Prostate gland (tissue), 2 donors: ENCODE measurements at regions not wholly inside any gene's neighbourhood (a gene's known extent, or its start where the extent isn't known, plus 50 kb on each side); places are given as distances from the start of the nearest gene placed in this dataset.

ENCODE experiments used
- DNase-seq: peaks from one replicate; pipeline ENCODE4 v3.0.0-alpha.2; 2019; ENCODE audit warnings: low spot score
- H3K27ac ChIP-seq, 2 donors: fragments of 200-600 bp; sonication (generic); 2 replicates each; pipeline ENCODE4 v1.5.1; 2017 to 2019
- H3K27me3 ChIP-seq: fragments of 200-600 bp; sonication (generic); replicated peaks from 2 replicates; pipeline ENCODE4 v1.5.1; 2019; ENCODE audit not compliant: insufficient read depth
- H3K36me3 ChIP-seq, 2 donors: fragments of 200-600 bp; sonication (generic); 1 replicate in 1 of 2; 2 replicates in 1 of 2; pipeline versions ENCODE4 v1.5.1 to v1.8.1; 2017 to 2019
- H3K4me1 ChIP-seq: fragments of 200-600 bp; sonication (generic); replicated peaks from 2 replicates; pipeline ENCODE4 v1.5.1; 2019
- H3K4me3 ChIP-seq, 2 donors: fragments of 200-600 bp; sonication (generic); 2 replicates each; pipeline ENCODE4 v1.5.1; 2017 to 2019
- H3K9me3 ChIP-seq: fragments of 200-600 bp; sonication (generic); 2 replicates; pipeline ENCODE4 v1.5.1; 2017
- CTCF ChIP-seq, 4 experiments: fragments of 200-600 bp in 2 of 4; fragments of 450-650 bp in 2 of 4; sonication (generic) in 2 of 4; IDR thresholded peaks; 1 replicate in 3 of 4; 2 replicates in 1 of 4; pipeline ENCODE4 v1.5.1; 2016 to 2019; ENCODE audit warnings: antibody characterized with exemption in 4 of 4, mild to moderate bottlenecking in 2 of 4, moderate library complexity in 2 of 4
- POLR2A ChIP-seq: fragments of 450-650 bp; IDR thresholded peaks from one replicate; pipeline ENCODE4 v1.6.1; 2016; ENCODE audit warnings: antibody characterized with exemption, mild to moderate bottlenecking
- POLR2AphosphoS5 ChIP-seq: sonication (generic); formaldehyde crosslinking; IDR thresholded peaks from one replicate; pipeline ENCODE4 v1.6.1; 2017; ENCODE audit warnings: antibody characterized with exemption
- WGBS: methylation state at CpG from one replicate; pipeline ENCODE4 v1.1.5; 2018; 5-methylcytosine and 5-hydroxymethylcytosine counted together
- intact Hi-C: fragments of 100-400 bp; cut with DNase I; formaldehyde crosslinking; loops from one replicate; pipeline ENCODE4 v1.14.2; 2022

GRCh38 chr6:69623357-69623756 lies 173.5 kb downstream of the LMBRD1 start:
- no peak overlapping the region for H3K4me3 ChIP-seq
- H3K9me3 ChIP-seq, result no peaks in the 10 kb centered on the region
- TF ChIP-seq POLR2AphosphoS5, result no peak
- TF ChIP-seq CTCF (IDR thresholded peaks at IDR 0.05), result no peak
- no peak for TF ChIP-seq POLR2A
- WGBS, result 79% methylated on average over 1 of the region's 1 CpG
- H3K27ac ChIP-seq, result no peak overlapping the region
- no peak for DNase-seq
- intact Hi-C loops, result no loop called here
- H3K36me3 ChIP-seq, result no peaks in the 10 kb centered on the region
- no peaks in the 10 kb centered on the region for H3K4me1 ChIP-seq
- no peaks in the 10 kb centered on the region for H3K27me3 ChIP-seq

GRCh38 chr6:69622924-69623323 lies 173.9 kb downstream of the LMBRD1 start:
- no peaks in the 10 kb centered on the region for H3K27me3 ChIP-seq
- H3K36me3 ChIP-seq, result no peaks in the 10 kb centered on the region
- no peaks in the 10 kb centered on the region for H3K4me1 ChIP-seq
- no peak for DNase-seq
- 47% methylated on average over 2 of the region's 2 CpGs for WGBS
- intact Hi-C loops, result no loop called here
- no peak overlapping the region for H3K27ac ChIP-seq
- TF ChIP-seq POLR2A (no peak), POLR2AphosphoS5 (no peak), CTCF (IDR thresholded peaks at IDR 0.05) (no peak)
- no peak overlapping the region for H3K4me3 ChIP-seq
- no peaks in the 10 kb centered on the region for H3K9me3 ChIP-seq

GRCh38 chr6:69622230-69622629 lies 174.6 kb downstream of the LMBRD1 start:
- Histone ChIP-seq H3K27ac (no peak overlapping the region), H3K4me3 (no peak overlapping the region), H3K4me1 (no peaks in the 10 kb centered on the region), H3K27me3 (no peaks in the 10 kb centered on the region), H3K36me3 (no peaks in the 10 kb centered on the region), H3K9me3 (no peaks in the 10 kb centered on the region)
- intact Hi-C loops, result no loop called here
- TF ChIP-seq POLR2AphosphoS5, result peak; percentile 22
- TF ChIP-seq CTCF (IDR thresholded peaks at IDR 0.05), result no peak
- 28% methylated on average over 3 of the region's 3 CpGs for WGBS
- DNase-seq, result peak; percentile 40

- Histone ChIP-seq H3K27me3 (no peaks in the 10 kb centered on the region), H3K27ac (no peak overlapping the region), H3K4me3 (no peak overlapping the region), H3K4me1 (no peaks in the 10 kb centered on the region), H3K36me3 (no peaks in the 10 kb centered on the region), H3K9me3 (no peaks in the 10 kb centered on the region)
- 92% methylated on average over 7 of the region's 7 CpGs for WGBS
- TF ChIP-seq CTCF (IDR thresholded peaks at IDR 0.05) (no peak), POLR2A (no peak), POLR2AphosphoS5 (no peak)
- no peak for DNase-seq
- intact Hi-C loops, result no loop called here
Measured at GRCh38 chr6:69617163-69617562, 179.6 kb downstream of the LMBRD1 start.

GRCh38 chr6:69609836-69610472 lies 186.9 kb downstream of the LMBRD1 start:
- Histone ChIP-seq H3K4me1 (no peaks in the 10 kb centered on the region), H3K27ac (no peak overlapping the region), H3K4me3 (no peak overlapping the region), H3K36me3 (no peaks in the 10 kb centered on the region), H3K9me3 (no peaks in the 10 kb centered on the region), H3K27me3 (no peaks in the 10 kb centered on the region)
- DNase-seq, result no peak
- WGBS, result 74% methylated on average over 2 of the region's 2 CpGs
- intact Hi-C loops, result no loop called here
- no peak for TF ChIP-seq CTCF (IDR thresholded peaks at IDR 0.05)
- TF ChIP-seq POLR2AphosphoS5, result no peak
- TF ChIP-seq POLR2A, result no peak
